Islet precursor cell (in vitro differentiated cells): ENCODE measurements at regions not wholly inside any gene's neighbourhood (a gene's known extent, or its start where the extent isn't known, plus 50 kb on each side); places are given as distances from the start of the nearest gene placed in this dataset.

Source experiments
- DNase-seq: peaks from one replicate; pipeline ENCODE4 v3.0.0-alpha.2; 2018

- peak; percentile 71 for DNase-seq
These were observed 111.1 kb downstream of the AIPL1 start for GRCh38 chr17:6323626-6324356.

GRCh38 chr17:6322316-6322715 is 112.6 kb downstream of the AIPL1 start:
- no peak for DNase-seq

- DNase-seq, result no peak
These were observed 120.6 kb downstream of the AIPL1 start for GRCh38 chr17:6314311-6314710.

GRCh38 chr17:6313835-6314234 is 121.1 kb downstream of the AIPL1 start:
- DNase-seq, result no peak

GRCh38 chr17:6306820-6307219 is 128.1 kb downstream of the AIPL1 start:
- peak; percentile 52 for DNase-seq

GRCh38 chr17:6305613-6306360 is 129.1 kb downstream of the AIPL1 start:
- DNase-seq, result peak; percentile 43

GRCh38 chr17:6304894-6305612 is 129.9 kb downstream of the AIPL1 start:
- no peak for DNase-seq

- DNase-seq, result peak; percentile 84
These were observed 131.3 kb downstream of the AIPL1 start for GRCh38 chr17:6303664-6304063.

GRCh38 chr17:6299275-6299674 is 135.6 kb downstream of the AIPL1 start:
- DNase-seq, result peak; percentile 51

- DNase-seq, result peak; percentile 51
These were observed 137.0 kb downstream of the AIPL1 start for GRCh38 chr17:6297960-6298359.

GRCh38 chr17:6297119-6297518 is 137.8 kb downstream of the AIPL1 start:
- DNase-seq, result no peak

- DNase-seq, result peak; percentile 64
These were observed 144.3 kb downstream of the AIPL1 start for GRCh38 chr17:6290488-6291196.

GRCh38 chr17:6286233-6286632 is 148.7 kb downstream of the AIPL1 start:
- DNase-seq, result no peak

GRCh38 chr17:6285486-6285885 is 149.4 kb downstream of the AIPL1 start:
- no peak for DNase-seq

GRCh38 chr17:6279659-6280058 is 155.3 kb downstream of the AIPL1 start:
- DNase-seq, result peak; percentile 91

GRCh38 chr17:6278376-6278775 is 156.5 kb downstream of the AIPL1 start:
- DNase-seq, result no peak

- DNase-seq, result no peak
These were observed 158.2 kb downstream of the AIPL1 start for GRCh38 chr17:6276711-6277110.

GRCh38 chr17:6274310-6274709 is 160.6 kb downstream of the AIPL1 start:
- DNase-seq, result no peak

- peak; percentile 85 for DNase-seq
These were observed 165.4 kb downstream of the AIPL1 start for GRCh38 chr17:6269478-6269877.

GRCh38 chr17:6261466-6261865 is 173.5 kb downstream of the AIPL1 start:
- DNase-seq, result no peak

- no peak for DNase-seq
These were observed 175.0 kb downstream of the AIPL1 start for GRCh38 chr17:6259899-6260298.

- no peak for DNase-seq
These were observed 177.6 kb downstream of the AIPL1 start for GRCh38 chr17:6257336-6257735.

- no peak for DNase-seq
These were observed 179.6 kb downstream of the AIPL1 start for GRCh38 chr17:6255322-6255721.
